PC-9 (cell line): ENCODE measurements at regions not wholly inside any gene's neighbourhood (a gene's known extent, or its start where the extent isn't known, plus 50 kb on each side); places are given as distances from the start of the nearest gene placed in this dataset.
A peak's percentile ranks its signal among the peaks of the same experiment; 100 is the strongest.

Source experiments
- BruUV-seq: library from RNA; stranded (reverse); fragments of 400-500 nt; replicated peaks from 2 replicates; lab custom pipeline; 2021; lab: Mats Ljungman, UMichigan
- CTCF ChIA-PET: fragments of 300-600 bp; sonication (Branson Sonifier 250); formaldehyde crosslinking; loops from one replicate; lab custom pipeline; 2022; ENCODE audit warnings: antibody characterized with exemption; lab: Charles Lee
- POLR2A ChIA-PET: fragments of 300-600 bp; sonication (Branson Sonifier 250); formaldehyde crosslinking; loops from one replicate; lab custom pipeline; 2022; ENCODE audit warnings: antibody characterized with exemption; ENCODE audit not compliant: unreplicated experiment; lab: Charles Lee
- DNase-seq, 2 experiments: peaks; one replicate each; pipeline versions ENCODE4 v3.0.0 to v3.0.0-alpha.2; 2015 to 2022; ENCODE audit warnings: mixed read lengths in 1 of 2
- H2AFZ ChIP-seq: fragments of 200-600 bp; sonication (generic); 2 replicates; pipeline ENCODE4 v1.8.1; 2017; ENCODE audit warnings: antibody characterized with exemption
- H3F3A ChIP-seq: fragments of 200-600 bp; sonication (generic); 2 replicates; pipeline ENCODE4 v1.8.1; 2017; ENCODE audit warnings: antibody characterized with exemption, mild to moderate bottlenecking, low read depth; ENCODE audit not compliant: insufficient read depth
- H3K27ac ChIP-seq: fragments of 200-600 bp; sonication (generic); 2 replicates; pipeline ENCODE4 v1.6.1; 2016; ENCODE audit warnings: mixed run types
- H3K27me3 ChIP-seq: fragments of 200-600 bp; sonication (generic); 2 replicates; pipeline ENCODE4 v1.6.1; 2016; ENCODE audit warnings: low read depth, mixed run types; ENCODE audit not compliant: insufficient read depth
- H3K36me3 ChIP-seq: fragments of 200-600 bp; sonication (generic); 2 replicates; pipeline ENCODE4 v1.6.1; 2016; ENCODE audit warnings: low read depth, mixed run types
- H3K4me1 ChIP-seq: fragments of 200-600 bp; sonication (generic); replicated peaks from 2 replicates; pipeline ENCODE4 v1.6.1; 2016; ENCODE audit warnings: mixed run types; ENCODE audit not compliant: insufficient read depth
- H3K4me2 ChIP-seq: fragments of 200-600 bp; sonication (generic); 2 replicates; pipeline ENCODE4 v1.6.1; 2017; ENCODE audit warnings: mixed run types
- H3K4me3 ChIP-seq: fragments of 200-600 bp; sonication (generic); 2 replicates; pipeline ENCODE4 v1.6.1; 2016; ENCODE audit warnings: mixed run types
- H3K79me2 ChIP-seq: fragments of 200-600 bp; sonication (generic); 2 replicates; pipeline ENCODE4 v1.6.1; 2017; ENCODE audit warnings: low read depth, mixed run types
- H3K9me2 ChIP-seq: fragments of 200-600 bp; sonication (generic); 2 replicates; pipeline ENCODE4 v1.8.1; 2017; ENCODE audit warnings: mild to moderate bottlenecking; ENCODE audit not compliant: insufficient read depth
- H3K9me3 ChIP-seq: fragments of 200-600 bp; sonication (generic); 2 replicates; pipeline ENCODE4 v1.8.1; 2016; ENCODE audit warnings: low read depth; ENCODE audit not compliant: insufficient read depth
- H4K20me1 ChIP-seq: fragments of 200-600 bp; sonication (generic); 2 replicates; pipeline ENCODE4 v1.8.1; 2017; ENCODE audit not compliant: insufficient read depth
- EZH2 ChIP-seq: fragments of 200-600 bp; sonication (generic); IDR thresholded peaks from 2 replicates; pipeline ENCODE4 v1.8.0; 2017; ENCODE audit warnings: antibody characterized with exemption, low read depth
- intact Hi-C: fragments of 100-400 bp; cut with micrococcal nuclease; formaldehyde crosslinking; loops from one replicate; pipeline ENCODE4 v1.10.0; 2022; ENCODE audit not compliant: unreplicated experiment
- TF ChIP-seq, protein P1 (sequence below): fragments of 200-600 bp; sonication (generic); conservative IDR thresholded peaks from 2 replicates; pipeline ENCODE4 v1.6.1; 2017; ENCODE audit warnings: mixed run types, antibody characterized with exemption, mild to moderate bottlenecking, moderate library complexity

DNA sequence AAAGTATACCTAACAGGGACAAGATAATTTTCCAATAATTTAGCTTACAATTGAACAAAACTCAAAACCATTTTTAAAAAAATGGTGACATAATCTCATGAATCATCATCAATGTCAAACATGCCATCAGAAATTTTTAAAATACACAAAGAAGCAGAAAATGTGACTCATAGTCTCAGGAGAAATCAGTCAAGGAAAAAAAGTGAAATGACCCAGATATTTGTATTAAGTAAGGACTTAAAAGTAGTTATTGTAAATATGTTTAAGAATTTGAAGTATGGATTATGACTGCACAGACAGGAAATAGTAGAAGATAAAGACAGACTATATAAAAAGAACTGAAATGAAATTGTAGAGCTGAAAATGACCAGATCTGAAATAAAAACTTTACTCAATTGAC lies 473.9 kb upstream of the SYT4 start:
- Histone ChIP-seq H3K9me2 (no peaks in the 10 kb centered on the region), H3K36me3 (no peaks in the 10 kb centered on the region), H3K27ac (peak overlapping the region; percentile 29; the same call in 1 of the 2 replicates), H3K27me3 (no peaks in the 10 kb centered on the region), H3K4me2 (no peak overlapping the region), H4K20me1 (no peaks in the 10 kb centered on the region), H3K4me1 (no peaks in the 10 kb centered on the region), H3K79me2 (no peaks in the 10 kb centered on the region), H2AFZ (no peak overlapping the region), H3F3A (no peaks in the 10 kb centered on the region), H3K4me3 (no peak overlapping the region), H3K9me3 (no peaks in the 10 kb centered on the region)
- ChIA-PET CTCF (no interaction called here), POLR2A (no interaction called here)
- TF ChIP-seq, protein P1, sequence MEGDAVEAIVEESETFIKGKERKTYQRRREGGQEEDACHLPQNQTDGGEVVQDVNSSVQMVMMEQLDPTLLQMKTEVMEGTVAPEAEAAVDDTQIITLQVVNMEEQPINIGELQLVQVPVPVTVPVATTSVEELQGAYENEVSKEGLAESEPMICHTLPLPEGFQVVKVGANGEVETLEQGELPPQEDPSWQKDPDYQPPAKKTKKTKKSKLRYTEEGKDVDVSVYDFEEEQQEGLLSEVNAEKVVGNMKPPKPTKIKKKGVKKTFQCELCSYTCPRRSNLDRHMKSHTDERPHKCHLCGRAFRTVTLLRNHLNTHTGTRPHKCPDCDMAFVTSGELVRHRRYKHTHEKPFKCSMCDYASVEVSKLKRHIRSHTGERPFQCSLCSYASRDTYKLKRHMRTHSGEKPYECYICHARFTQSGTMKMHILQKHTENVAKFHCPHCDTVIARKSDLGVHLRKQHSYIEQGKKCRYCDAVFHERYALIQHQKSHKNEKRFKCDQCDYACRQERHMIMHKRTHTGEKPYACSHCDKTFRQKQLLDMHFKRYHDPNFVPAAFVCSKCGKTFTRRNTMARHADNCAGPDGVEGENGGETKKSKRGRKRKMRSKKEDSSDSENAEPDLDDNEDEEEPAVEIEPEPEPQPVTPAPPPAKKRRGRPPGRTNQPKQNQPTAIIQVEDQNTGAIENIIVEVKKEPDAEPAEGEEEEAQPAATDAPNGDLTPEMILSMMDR = no peak
- no peak for TF ChIP-seq EZH2
- intact Hi-C loops = no loop called here
- peak in 1 of 2 experiments; percentile 36 for DNase-seq
- BruUV-seq = no TSS peak

DNA sequence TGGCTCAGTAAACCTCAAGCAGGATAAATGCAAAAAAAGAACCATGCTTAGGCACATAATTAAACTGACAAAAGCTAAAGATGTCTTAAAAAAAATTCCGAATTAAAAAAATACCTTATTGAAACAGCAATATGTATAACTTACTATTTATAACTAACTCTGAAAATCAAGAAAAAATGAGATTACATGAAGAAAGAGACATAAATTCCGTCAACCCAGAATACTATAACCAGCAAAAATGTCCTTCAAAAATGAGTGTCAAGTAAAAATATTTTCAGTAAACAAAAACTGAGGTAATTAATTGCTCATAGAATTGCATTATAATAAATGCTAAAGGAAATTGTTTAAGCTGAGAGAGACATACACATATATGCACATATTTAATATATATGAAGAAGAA lies 474.5 kb upstream of the SYT4 start:
- H2AFZ ChIP-seq = no peak overlapping the region
- ChIA-PET CTCF (no interaction called here), POLR2A (no interaction called here)
- no peaks in the 10 kb centered on the region for H3F3A ChIP-seq
- no peaks in the 10 kb centered on the region for H3K9me3 ChIP-seq
- H3K27me3 ChIP-seq = no peaks in the 10 kb centered on the region
- no peak overlapping the region for H3K4me3 ChIP-seq
- H3K27ac ChIP-seq = no peak overlapping the region
- TF ChIP-seq EZH2 = no peak
- TF ChIP-seq, protein P1 = no peak
- H3K4me2 ChIP-seq = no peak overlapping the region
- no peaks in the 10 kb centered on the region for H3K9me2 ChIP-seq
- intact Hi-C loops = no loop called here
- no peaks in the 10 kb centered on the region for H4K20me1 ChIP-seq
- no peaks in the 10 kb centered on the region for H3K4me1 ChIP-seq
- no peaks in the 10 kb centered on the region for H3K79me2 ChIP-seq
- no peak for DNase-seq
- no peaks in the 10 kb centered on the region for H3K36me3 ChIP-seq
- BruUV-seq = no TSS peak

DNA sequence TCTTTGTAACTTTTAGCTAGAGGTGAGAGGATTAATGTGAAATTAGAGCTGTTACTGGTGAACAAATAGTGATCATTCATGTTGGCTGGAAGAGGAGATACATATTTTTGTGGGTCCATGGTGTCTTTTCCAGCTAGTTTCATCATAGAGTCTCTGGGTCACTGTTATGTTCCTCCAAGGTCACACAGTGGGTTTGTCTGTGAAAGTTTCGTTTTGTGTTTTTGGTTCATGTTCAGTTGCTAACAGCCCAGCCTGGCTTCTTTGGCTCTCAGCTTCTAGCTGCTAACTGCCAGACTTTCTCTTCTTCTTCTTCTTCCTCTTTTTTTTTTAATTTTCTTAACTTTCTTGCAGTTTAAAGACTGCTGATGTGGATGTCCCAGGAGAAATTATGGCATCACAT lies 480.0 kb upstream of the SYT4 start:
- Histone ChIP-seq H3K9me2 (no peaks in the 10 kb centered on the region), H4K20me1 (no peaks in the 10 kb centered on the region), H3K36me3 (no peaks in the 10 kb centered on the region), H3K4me3 (no peak overlapping the region), H3K79me2 (no peaks in the 10 kb centered on the region), H3K4me1 (0 out of 2 replicates have a peak, but pooled peaks cover 5% of the 10 kb centered on the region), H3F3A (no peaks in the 10 kb centered on the region), H3K4me2 (no peak overlapping the region), H2AFZ (no peak overlapping the region), H3K9me3 (no peaks in the 10 kb centered on the region), H3K27me3 (no peaks in the 10 kb centered on the region), H3K27ac (no peak overlapping the region)
- intact Hi-C loops = no loop called here
- CTCF ChIA-PET = no interaction called here
- BruUV-seq = no TSS peak
- POLR2A ChIA-PET = no interaction called here
- TF ChIP-seq, protein P1 = no peak
- TF ChIP-seq EZH2 = no peak
- DNase-seq = no peak
